GM11168 (cell line): ENCODE measurements at regions not wholly inside any gene's neighbourhood (a gene's known extent, or its start where the extent isn't known, plus 50 kb on each side); places are given as distances from the start of the nearest gene placed in this dataset.

ENCODE experiments used
- in situ Hi-C: fragments of 300-500 bp; cut with MboI; formaldehyde crosslinking; loops from one replicate; pipeline ENCODE4 v1.12.0; 2022; ENCODE audit warnings: low sequenced_read_pairs; ENCODE audit not compliant: unreplicated experiment

DNA sequence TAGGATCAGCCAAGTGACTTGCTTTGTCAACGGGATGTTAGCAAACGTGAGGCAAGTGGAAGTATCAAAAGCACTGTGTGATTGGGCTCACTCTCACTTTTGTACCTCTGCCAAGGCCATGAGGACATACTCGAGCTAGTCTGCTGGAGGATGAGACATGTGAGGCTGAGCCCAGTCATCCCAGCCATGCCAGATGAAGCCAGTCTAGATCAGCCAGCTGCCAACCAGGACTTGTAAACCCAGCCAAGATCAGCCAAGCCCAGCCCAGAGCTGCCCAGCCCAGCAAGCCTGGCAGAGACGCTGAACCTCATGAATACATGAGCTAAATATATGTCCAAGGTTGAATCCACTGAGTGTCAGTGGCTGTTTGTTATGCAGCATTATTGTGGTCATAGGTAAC is 369.7 kb downstream of the MN1 start:
- in situ Hi-C loops, result no loop called here

GRCh38 chr22:27433099-27433498 is 368.5 kb downstream of the MN1 start:
- in situ Hi-C loops, result no loop called here

GRCh38 chr22:27433585-27434190 is 367.9 kb downstream of the MN1 start:
- in situ Hi-C loops, result no loop called here

- in situ Hi-C loops, result no loop called here
Measured at GRCh38 chr22:27434898-27435297, 366.7 kb downstream of the MN1 start.

GRCh38 chr22:27435844-27436576 is 365.5 kb downstream of the MN1 start:
- in situ Hi-C loops, result no loop called here

- in situ Hi-C loops, result no loop called here
Measured at GRCh38 chr22:27436591-27436990, 365.0 kb downstream of the MN1 start.

DNA sequence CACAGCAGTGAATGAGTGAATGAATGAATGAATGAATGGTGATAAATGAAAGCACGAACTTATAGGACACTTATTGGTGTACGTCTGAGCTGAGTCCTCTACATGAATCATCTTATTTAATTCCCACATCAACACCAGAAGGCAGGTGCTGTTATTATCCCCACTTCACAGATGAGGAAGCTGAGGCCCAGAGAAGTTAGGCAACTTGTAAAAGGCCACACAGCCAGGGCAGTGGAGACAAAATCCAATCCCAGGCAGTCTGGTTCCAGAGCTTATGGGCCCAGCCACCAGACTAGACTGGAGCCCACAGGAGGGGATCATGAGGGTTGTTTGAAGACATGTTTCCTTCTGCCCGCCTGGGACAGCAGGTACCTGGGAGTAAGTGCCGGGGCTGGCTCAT is 364.0 kb downstream of the MN1 start:
- in situ Hi-C loops, result no loop called here

DNA sequence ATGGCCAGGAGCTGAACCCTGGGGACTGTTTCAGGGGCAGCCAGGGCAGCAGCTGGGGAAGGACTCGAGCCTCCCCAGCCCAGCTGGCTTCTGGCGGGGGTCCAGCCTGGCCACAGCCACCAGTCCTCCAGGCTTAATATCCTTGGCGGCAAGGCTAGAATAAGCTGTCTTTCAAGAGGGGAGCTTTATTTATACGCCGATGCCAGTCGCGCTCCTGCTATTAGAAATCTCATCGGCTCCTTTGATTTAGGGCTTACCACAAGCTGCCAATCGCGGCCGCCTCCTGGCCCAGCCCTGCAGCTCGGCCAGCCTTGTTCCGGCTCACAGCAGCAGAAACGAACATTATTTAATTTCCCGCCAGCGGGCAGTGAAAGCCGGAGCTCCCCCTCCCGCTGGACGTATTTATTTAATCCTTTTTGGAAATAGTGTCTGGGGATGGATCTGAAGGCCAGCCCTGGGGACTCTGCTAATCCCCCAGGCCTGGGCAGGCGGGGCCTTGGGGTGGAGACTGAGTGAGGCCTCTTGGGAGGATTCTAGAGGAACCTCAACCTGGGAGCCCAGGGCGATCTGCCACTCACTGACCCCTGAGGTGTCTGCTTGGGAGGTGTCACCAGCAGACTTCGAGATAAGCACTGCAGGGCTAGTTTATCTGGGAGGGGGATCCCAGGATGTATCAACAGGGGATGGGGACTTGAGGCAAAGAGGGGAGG is 363.1 kb downstream of the MN1 start:
- in situ Hi-C loops, result no loop called here

DNA sequence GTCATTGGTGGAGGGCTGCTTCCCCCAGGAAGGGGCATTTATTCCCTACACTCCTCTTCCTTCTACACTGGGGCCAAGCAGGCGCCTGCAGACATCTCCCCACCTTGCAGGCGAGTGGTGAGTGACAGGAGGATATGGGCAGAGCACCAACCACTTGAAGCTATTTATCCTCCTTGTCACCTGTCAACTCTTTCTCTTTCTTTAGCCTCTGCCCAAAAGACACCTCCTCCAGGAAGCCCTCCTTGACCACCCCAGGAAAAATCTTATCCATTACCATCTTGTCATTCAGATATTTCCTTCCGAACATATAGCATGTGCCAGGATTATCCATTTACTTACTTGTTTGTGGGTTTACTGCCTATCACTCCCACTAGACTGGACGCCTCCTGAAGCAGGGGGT is 362.4 kb downstream of the MN1 start:
- in situ Hi-C loops, result no loop called here

GRCh38 chr22:27440304-27440865 is 361.2 kb downstream of the MN1 start:
- in situ Hi-C loops, result no loop called here

DNA sequence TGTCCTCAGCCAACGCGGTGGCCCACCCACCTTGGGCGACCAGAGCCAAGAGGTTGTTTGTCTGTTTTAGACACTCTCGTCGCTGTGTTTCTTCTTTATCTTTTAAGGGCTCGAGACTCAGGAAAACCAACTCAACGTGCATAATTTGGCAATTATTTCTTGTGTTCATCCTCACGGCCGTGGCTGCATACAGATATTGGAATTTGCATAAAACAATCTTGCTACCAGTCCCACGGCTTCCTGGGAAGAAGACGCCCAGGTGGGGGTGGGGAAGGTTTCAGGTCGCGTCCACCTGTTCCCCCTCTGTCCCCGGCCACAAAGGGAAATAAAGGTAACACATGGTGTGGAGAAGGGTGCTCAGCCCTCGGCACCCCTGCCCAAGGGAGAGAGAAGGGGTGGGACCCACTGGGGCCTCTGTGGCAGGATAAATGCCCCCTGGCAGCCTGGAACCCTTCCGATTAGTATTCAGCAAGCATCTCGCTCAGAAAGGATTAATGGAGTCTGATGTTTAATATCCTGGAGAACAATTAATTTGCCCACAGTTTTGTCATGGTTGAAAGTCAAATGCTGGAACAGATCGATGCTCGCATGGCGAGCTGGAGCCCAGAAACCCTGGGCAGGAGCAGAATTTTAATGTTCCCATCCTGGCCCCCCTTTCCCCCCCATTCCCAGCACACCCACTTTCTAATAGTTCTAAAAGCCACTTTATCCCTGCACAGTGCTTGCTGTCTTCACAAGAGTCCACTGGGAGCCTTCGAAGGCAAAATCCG is 359.7 kb downstream of the MN1 start:
- in situ Hi-C loops, result no loop called here

DNA sequence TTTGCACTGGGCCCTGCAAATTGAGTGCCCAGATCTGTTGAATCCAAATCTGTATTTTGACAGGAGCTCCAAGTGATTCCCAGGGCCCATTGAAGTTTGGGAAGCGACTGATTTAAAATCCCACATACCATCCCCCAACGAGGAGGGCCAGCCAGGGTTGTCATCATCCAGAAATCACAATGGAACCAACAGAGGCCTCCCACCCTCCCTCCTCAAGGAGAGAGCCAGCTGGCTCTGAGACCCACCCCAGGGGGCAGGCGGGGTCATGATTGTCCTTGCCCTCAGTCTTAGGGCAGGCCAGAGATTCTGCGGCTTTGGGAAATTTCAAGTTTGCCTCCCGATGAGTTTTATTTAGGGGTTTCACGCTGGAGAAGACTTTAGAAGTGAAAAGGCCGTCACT is 358.2 kb downstream of the MN1 start:
- in situ Hi-C loops, result no loop called here

GRCh38 chr22:27445881-27446280 is 355.7 kb downstream of the MN1 start:
- in situ Hi-C loops, result no loop called here

DNA sequence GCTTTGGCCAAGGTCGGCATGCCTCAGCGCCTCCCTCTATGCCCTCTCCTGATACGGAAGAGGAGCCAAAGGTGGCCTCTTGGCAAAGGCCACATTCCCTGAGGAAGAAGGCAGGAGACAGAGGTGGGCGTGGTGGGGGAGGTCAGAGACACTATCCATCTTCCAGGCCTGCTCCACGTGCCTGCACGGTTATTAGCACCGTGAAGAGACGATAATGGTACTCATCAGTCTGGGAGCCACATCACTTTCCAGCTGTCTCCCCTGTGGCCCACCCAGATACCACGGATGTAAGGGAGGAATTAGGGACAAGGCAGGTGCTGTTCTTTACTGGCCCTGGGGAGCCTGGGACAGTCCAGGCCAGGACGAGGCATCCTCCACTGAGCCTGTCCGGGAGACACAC is 354.3 kb downstream of the MN1 start:
- in situ Hi-C loops, result no loop called here

- in situ Hi-C loops, result no loop called here
Measured at GRCh38 chr22:27450448-27450847, 351.1 kb downstream of the MN1 start.

GRCh38 chr22:27452245-27452644 is 349.3 kb downstream of the MN1 start:
- in situ Hi-C loops, result no loop called here

DNA sequence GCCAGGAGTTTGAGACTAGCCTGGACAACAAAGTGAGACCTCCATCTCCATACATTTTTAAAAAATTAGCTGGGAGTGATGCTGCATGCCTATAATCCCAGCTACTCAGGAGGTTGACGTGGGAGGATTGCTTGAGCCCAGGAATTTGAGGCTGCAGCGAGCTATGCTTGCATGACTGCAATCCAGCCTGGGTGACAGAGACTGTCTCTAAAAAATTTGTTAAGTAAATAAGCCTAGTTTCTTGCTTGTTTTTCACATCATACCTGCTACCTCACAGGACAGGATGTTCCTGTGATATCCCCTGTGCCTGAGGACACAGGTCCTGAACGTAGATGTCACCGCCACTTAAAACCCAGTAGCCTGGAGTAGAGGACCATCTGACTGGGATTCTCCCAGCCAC is 348.6 kb downstream of the MN1 start:
- in situ Hi-C loops, result no loop called here

GRCh38 chr22:27453725-27454124 is 347.8 kb downstream of the MN1 start:
- in situ Hi-C loops, result no loop called here

DNA sequence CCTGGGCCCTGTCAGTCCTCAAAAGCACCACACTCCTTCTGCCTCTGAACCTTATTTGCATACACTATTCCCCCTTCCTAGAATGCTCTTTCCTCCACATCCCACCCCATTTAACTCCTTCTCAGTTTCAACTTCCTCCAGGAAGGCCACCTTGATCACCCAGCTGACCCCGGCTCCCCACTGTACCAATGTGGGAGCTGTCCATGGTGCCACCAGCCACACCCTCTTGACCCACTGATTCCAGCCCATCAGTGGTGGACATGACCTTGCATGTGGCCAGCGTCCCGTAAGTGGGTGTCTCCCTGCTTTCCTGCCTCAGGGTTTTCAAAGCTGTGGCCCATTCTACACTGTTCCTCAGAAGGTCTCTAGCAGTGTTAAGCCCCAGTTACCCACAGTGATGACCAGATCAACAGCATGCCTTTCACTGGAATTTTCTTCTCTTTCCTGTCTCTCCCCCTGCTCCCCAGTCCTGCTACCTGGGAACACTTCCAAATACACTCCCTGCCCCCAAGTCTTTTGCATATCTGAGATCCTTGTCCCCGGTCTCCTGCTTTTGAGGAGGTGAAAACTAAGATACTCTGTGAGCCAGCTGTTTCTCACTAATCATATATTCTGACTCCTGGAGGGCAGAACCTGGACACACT is 346.6 kb downstream of the MN1 start:
- in situ Hi-C loops, result no loop called here

DNA sequence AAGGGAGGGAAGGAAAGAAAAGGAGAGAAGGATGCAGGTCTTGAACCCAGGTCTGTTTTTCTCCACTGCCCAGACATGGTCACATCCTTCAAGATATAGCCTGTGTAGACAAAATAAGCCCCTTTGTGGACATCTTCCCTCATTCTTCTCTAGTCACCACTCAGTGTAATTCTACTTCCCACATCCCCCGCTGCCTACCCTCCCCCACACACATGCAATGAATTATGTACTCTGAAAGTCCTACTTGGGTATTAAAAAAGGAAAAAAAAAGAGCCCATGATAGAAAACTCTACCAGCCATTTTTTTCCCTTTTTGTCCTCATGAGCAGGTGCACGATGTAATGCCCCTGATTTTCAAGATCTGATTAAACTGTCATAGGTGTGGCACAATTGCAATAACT is 346.0 kb downstream of the MN1 start:
- in situ Hi-C loops, result no loop called here
